GM23338 (cell line): ENCODE measurements at regions not wholly inside any gene's neighbourhood (a gene's known extent, or its start where the extent isn't known, plus 50 kb on each side); places are given as distances from the start of the nearest gene placed in this dataset.

Experiments
- ATAC-seq: fragments of 200-7000 bp; cut with Tn5 transposase; 3 replicates; pipeline ENCODE4 v1.9.1; 2020
- DNase-seq: peaks from one replicate; pipeline ENCODE4 v3.0.0-alpha.2; 2015; ENCODE audit warnings: low spot score
- H2AFZ ChIP-seq: fragments of 200-600 bp; sonication (generic); 2 replicates; pipeline ENCODE4 v1.8.0; 2016; ENCODE audit warnings: antibody characterized with exemption, mild to moderate bottlenecking, moderate library complexity
- H3F3A ChIP-seq: fragments of 200-600 bp; sonication (generic); replicated peaks from 2 replicates; pipeline ENCODE4 v1.8.0; 2017; ENCODE audit warnings: antibody characterized with exemption, mixed run types, low read depth
- H3K27ac ChIP-seq: fragments of 200-600 bp; sonication (generic); 2 replicates; pipeline ENCODE4 v1.6.1; 2016; ENCODE audit warnings: low read depth
- H3K27me3 ChIP-seq: fragments of 200-600 bp; sonication (generic); 2 replicates; pipeline ENCODE4 v1.8.0; 2016; ENCODE audit warnings: mild to moderate bottlenecking, mixed run types, moderate library complexity; ENCODE audit not compliant: insufficient read depth
- H3K36me3 ChIP-seq: fragments of 200-600 bp; sonication (generic); 2 replicates; pipeline ENCODE4 v1.8.0; 2016; ENCODE audit warnings: mild to moderate bottlenecking; ENCODE audit not compliant: insufficient read depth
- H3K4me1 ChIP-seq: fragments of 200-600 bp; sonication (generic); 2 replicates; pipeline ENCODE4 v1.8.0; 2016; ENCODE audit warnings: mild to moderate bottlenecking, moderate library complexity; ENCODE audit not compliant: insufficient read depth
- H3K4me2 ChIP-seq: fragments of 200-600 bp; sonication (generic); 2 replicates; pipeline ENCODE4 v1.7.1; 2017; ENCODE audit warnings: mixed run types
- H3K4me3 ChIP-seq: fragments of 200-600 bp; sonication (generic); 2 replicates; pipeline ENCODE4 v1.6.1; 2016; ENCODE audit warnings: mixed run types
- H3K79me2 ChIP-seq: fragments of 200-600 bp; sonication (generic); replicated peaks from 2 replicates; pipeline ENCODE4 v1.8.0; 2017; ENCODE audit warnings: mild to moderate bottlenecking; ENCODE audit not compliant: insufficient read depth
- H3K9me2 ChIP-seq: fragments of 200-600 bp; sonication (generic); 2 replicates; pipeline ENCODE4 v1.8.0; 2017; ENCODE audit not compliant: insufficient read depth
- H4K20me1 ChIP-seq: fragments of 200-600 bp; sonication (generic); replicated peaks from 2 replicates; pipeline ENCODE4 v1.8.0; 2017; ENCODE audit warnings: mild to moderate bottlenecking; ENCODE audit not compliant: insufficient read depth
- H3K27ac Mint-ChIP-seq: 2 replicates; pipeline ENCODE4 v1.8.0; 2020; ENCODE audit warnings: inconsistent platforms, mild to moderate bottlenecking, moderate library complexity, mixed read lengths
- H3K27me3 Mint-ChIP-seq: 3 replicates; pipeline ENCODE4 v1.8.0; 2022; ENCODE audit warnings: low read depth, mild to moderate bottlenecking, moderate library complexity, mixed read lengths, inconsistent platforms; ENCODE audit not compliant: insufficient read depth, poor library complexity
- H3K36me3 Mint-ChIP-seq: 3 replicates; pipeline ENCODE4 v1.8.0; 2021; ENCODE audit warnings: low read depth, mild to moderate bottlenecking, inconsistent platforms, moderate library complexity, mixed read lengths
- H3K4me1 Mint-ChIP-seq: 3 replicates; pipeline ENCODE4 v1.8.0; 2020; ENCODE audit warnings: mild to moderate bottlenecking, inconsistent platforms, mixed read lengths
- H3K4me3 Mint-ChIP-seq: 3 replicates; pipeline ENCODE4 v1.8.0; 2021; ENCODE audit warnings: moderate library complexity, mild to moderate bottlenecking, inconsistent platforms, mixed read lengths
- H3K9me3 Mint-ChIP-seq: 3 replicates; pipeline ENCODE4 v1.8.0; 2020; ENCODE audit warnings: moderate library complexity, mild to moderate bottlenecking, inconsistent platforms, mixed read lengths
- CREB1 ChIP-seq: fragments of 250-450 bp; sonication (Bioruptor Pico); IDR thresholded peaks from 2 replicates; pipeline ENCODE4 v1.5.0; 2020; ENCODE audit warnings: low read depth, mild to moderate bottlenecking, moderate library complexity
- CTCF ChIP-seq, 2 experiments: fragments of 200-600 bp in 1 of 2; sonication (generic) in 1 of 2; conservative IDR thresholded peaks; 2 replicates each; pipeline versions ENCODE4 v1.5.1 to v1.6.1; 2016 to 2017; ENCODE audit warnings: antibody characterized with exemption in 2 of 2, low read depth in 2 of 2, mild to moderate bottlenecking in 2 of 2, moderate library complexity in 1 of 2
- EZH2phosphoT487 ChIP-seq: fragments of 200-600 bp; sonication (generic); IDR thresholded peaks from one replicate; pipeline ENCODE4 v1.8.1; 2018; ENCODE audit warnings: antibody characterized with exemption; ENCODE audit not compliant: unreplicated experiment
- POLR2AphosphoS5 ChIP-seq: IDR thresholded peaks from 2 replicates; pipeline ENCODE4 v1.6.1; 2016; ENCODE audit warnings: antibody characterized with exemption, low read depth
- STAT1 ChIP-seq: IDR thresholded peaks from one replicate; pipeline ENCODE4 v1.6.1; 2016; ENCODE audit warnings: antibody characterized with exemption; ENCODE audit not compliant: unreplicated experiment
- ZNF331 ChIP-seq: fragments of 250-450 bp; sonication (Bioruptor Pico); IDR thresholded peaks from 2 replicates; pipeline ENCODE4 v1.5.0; 2020; ENCODE audit warnings: low read depth, mild to moderate bottlenecking, moderate library complexity
- ZNF462 ChIP-seq: fragments of 250-450 bp; sonication (Bioruptor Pico); IDR thresholded peaks from 2 replicates; pipeline ENCODE4 v1.5.0; 2020; ENCODE audit warnings: mild to moderate bottlenecking, moderate library complexity

GRCh38 chr12:38053655-38054464 lies 262.7 kb upstream of the ALG10B start:
- ATAC-seq (no peak), DNase-seq (peak; percentile 71)
- peak overlapping the region; percentile 36; the same call in 1 of the 2 replicates for H3K4me3 ChIP-seq
- no peaks in the 10 kb centered on the region; the same call in 1 of the 2 replicates for H3K36me3 ChIP-seq
- H3K9me3 Mint-ChIP-seq, result peaks cover 100% of the 10 kb centered on the region
- H3K4me1 ChIP-seq, result no peaks in the 10 kb centered on the region
- H3K27me3 Mint-ChIP-seq, result peaks cover 20% of the 10 kb centered on the region
- H2AFZ ChIP-seq, result no peak overlapping the region
- H3K27ac Mint-ChIP-seq, result no peak overlapping the region
- H4K20me1 ChIP-seq, result no peaks in the 10 kb centered on the region
- H3K4me1 Mint-ChIP-seq, result no peaks in the 10 kb centered on the region
- H3K27me3 ChIP-seq, result no peaks in the 10 kb centered on the region
- H3K9me2 ChIP-seq, result no peaks in the 10 kb centered on the region
- no peak overlapping the region for H3K4me3 Mint-ChIP-seq
- no peak overlapping the region for H3K27ac ChIP-seq
- H3K36me3 Mint-ChIP-seq, result peaks cover 61% of the 10 kb centered on the region
- no peaks in the 10 kb centered on the region for H3F3A ChIP-seq
- 0 out of 2 replicates have a peak overlapping the region, but pooled peaks have one; percentile 60 for H3K4me2 ChIP-seq
- H3K79me2 ChIP-seq, result no peaks in the 10 kb centered on the region
- TF ChIP-seq ZNF331 (CRISPR knock-in tag) (no peak), CTCF (conservative IDR thresholded peaks at IDR 0.05; ENCODE audit: low read depth in 2 of 2) (peak; percentile 37 to 56; a peak in 3 of 4 replicates), CREB1 (CRISPR knock-in tag) (no peak)

GRCh38 chr12:38056701-38057689 lies 259.6 kb upstream of the ALG10B start:
- Mint-ChIP-seq H3K36me3 (peaks cover 52% of the 10 kb centered on the region), H3K4me3 (no peak overlapping the region), H3K9me3 (peaks cover 89% of the 10 kb centered on the region), H3K27me3 (peaks cover 13% of the 10 kb centered on the region), H3K27ac (no peak overlapping the region), H3K4me1 (no peaks in the 10 kb centered on the region)
- no peaks in the 10 kb centered on the region for H3K9me2 ChIP-seq
- no peaks in the 10 kb centered on the region; the same call in 1 of the 2 replicates for H3K36me3 ChIP-seq
- H3K4me1 ChIP-seq, result no peaks in the 10 kb centered on the region
- H4K20me1 ChIP-seq, result no peaks in the 10 kb centered on the region
- peak overlapping the region; percentile 45; the same call in 1 of the 2 replicates for H3K27ac ChIP-seq
- no peak overlapping the region for H2AFZ ChIP-seq
- ATAC-seq (no peak), DNase-seq (peak; percentile 42)
- no peaks in the 10 kb centered on the region for H3K27me3 ChIP-seq
- no peaks in the 10 kb centered on the region for H3F3A ChIP-seq
- no peak overlapping the region for H3K4me2 ChIP-seq
- H3K4me3 ChIP-seq, result no peak overlapping the region; the same call in 1 of the 2 replicates
- no peaks in the 10 kb centered on the region for H3K79me2 ChIP-seq
- no peak for TF ChIP-seq ZNF331 (CRISPR knock-in tag)
- no peak for TF ChIP-seq POLR2AphosphoS5
- TF ChIP-seq STAT1, result no peak
- TF ChIP-seq CREB1 (CRISPR knock-in tag), result no peak
- no peak for TF ChIP-seq ZNF462 (CRISPR knock-in tag)
- TF ChIP-seq EZH2phosphoT487, result no peak
- no peak for TF ChIP-seq CTCF (conservative IDR thresholded peaks at IDR 0.05; ENCODE audit: low read depth in 2 of 2)
